HG02588 (cell line): ENCODE measurements at regions not wholly inside any gene's neighbourhood (a gene's known extent, or its start where the extent isn't known, plus 50 kb on each side); places are given as distances from the start of the nearest gene placed in this dataset.
"Not testable (repeated sequence)": the region's sequence is repeated elsewhere in the genome, so short reads cannot be mapped to it uniquely, and the experiment has no call there.

Experiments used
- ATAC-seq: cut with Tn5 transposase; IDR thresholded peaks from one replicate; pipeline ENCODE4 v1.9.1; 2021; ENCODE audit warnings: mild to moderate bottlenecking, moderate library complexity; ENCODE audit not compliant: unreplicated experiment

DNA sequence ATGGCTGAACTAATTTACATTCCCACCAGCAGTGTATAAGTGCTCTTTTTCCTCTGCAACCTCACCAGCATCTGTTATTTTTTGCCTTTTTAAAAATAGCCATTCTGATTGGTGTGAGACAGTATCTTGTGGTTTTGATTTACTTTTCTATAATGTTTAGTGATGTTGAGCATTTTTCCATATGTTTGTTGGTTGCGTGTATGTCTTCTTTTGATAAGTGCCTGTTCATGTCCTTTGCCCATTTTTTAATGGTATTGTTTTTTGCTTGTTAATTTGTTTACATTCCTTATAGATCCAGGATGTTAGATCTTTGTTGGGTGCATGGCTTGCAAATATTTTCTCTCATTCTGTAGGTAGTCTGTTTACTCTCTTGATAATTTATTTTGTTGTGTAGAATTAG lies 169.9 kb downstream of the PRL start:
- no peak for ATAC-seq

DNA sequence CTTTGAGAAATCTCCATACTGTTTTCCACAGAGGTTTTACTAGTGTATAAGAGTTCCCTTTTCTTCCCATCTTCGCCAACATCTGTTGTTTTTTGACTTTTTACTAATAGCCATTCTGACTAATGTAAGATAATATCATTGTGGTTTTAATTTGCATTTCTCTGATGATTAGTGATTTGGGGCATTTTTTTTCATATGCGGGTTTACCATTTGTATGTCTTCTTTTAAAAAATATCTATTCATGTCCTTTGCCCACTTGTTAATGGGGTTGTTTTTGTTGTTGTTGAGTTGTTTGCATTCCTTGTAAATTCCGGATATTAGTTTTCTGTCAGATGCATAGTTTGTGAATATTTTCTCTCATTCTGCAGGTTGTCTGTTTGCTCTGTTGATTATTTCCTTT lies 167.1 kb downstream of the PRL start:
- ATAC-seq, result no peak

DNA sequence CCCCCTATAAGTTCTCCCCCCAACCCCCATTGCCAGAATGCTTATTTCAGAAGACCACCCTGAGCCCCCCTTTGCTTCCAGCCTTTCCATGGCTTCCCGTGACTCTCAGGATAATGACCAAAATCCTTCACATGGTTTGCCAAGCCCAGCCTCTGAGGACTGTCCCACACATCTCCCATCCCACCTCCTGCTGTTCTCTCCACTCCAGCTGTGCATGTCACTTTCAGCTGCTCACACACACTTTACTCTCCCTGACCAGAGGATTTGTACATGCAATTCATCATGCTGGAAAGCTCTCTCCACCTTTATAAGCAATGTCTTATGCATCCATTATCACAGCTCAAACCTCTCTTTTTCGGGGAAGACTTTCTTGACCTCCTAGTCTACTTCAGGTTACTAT lies 164.2 kb downstream of the PRL start:
- ATAC-seq, result no peak

DNA sequence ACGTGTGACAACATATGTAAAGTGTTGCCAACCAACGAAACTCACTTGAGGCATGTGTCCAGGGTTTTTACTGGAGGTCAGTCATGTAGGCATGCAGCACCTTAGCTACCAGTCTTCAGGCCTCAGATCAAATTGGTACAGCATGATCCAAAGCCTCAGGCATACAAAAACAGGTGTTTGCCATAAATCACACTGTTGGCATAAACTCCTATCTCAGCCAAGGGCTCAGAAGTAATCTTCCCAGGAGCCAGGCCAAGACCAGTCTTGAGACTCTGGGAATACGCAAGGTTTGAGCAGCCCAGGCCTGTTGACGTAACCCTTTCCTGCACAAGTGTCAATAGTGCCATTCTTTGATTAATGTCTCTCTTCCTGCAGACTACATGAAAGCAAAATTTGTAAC lies 163.5 kb downstream of the PRL start:
- no peak for ATAC-seq

DNA sequence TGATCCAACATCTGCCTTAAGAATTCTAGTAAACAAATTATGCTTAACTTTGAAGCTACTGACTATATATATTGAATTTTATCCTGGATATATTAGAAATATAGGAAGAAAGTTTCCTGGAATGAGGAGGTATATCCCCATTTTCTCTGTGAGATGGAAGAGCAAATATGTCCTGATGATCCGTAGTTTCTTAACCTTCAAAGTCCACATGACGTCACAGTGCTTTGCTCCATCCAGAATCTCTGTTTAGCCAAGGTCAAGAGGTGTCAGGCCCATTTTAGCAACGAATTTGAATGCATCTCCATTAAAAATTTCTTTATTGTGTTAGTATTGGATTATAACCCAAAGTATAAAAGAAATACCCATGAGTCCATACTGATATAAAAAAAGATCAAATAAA lies 162.5 kb downstream of the PRL start:
- ATAC-seq, result no peak

DNA sequence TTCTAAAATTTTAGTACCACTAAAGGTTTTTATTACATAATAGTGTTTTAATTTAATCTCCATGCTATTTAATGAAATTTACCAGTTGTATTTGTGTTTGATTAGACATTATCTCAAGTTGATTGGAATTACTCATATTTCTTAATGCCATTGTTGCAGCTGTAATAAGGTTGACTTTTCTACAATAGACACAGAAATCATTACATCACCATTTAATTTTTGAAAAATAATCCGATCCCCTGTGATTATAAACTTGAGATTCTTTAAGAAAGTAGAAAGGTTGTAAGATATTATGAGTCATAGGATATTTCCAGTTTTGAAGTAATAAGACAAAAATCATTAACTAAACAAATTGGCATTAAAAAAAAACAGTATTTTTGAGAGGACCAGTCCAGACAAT lies 161.4 kb downstream of the PRL start:
- ATAC-seq, result no peak

DNA sequence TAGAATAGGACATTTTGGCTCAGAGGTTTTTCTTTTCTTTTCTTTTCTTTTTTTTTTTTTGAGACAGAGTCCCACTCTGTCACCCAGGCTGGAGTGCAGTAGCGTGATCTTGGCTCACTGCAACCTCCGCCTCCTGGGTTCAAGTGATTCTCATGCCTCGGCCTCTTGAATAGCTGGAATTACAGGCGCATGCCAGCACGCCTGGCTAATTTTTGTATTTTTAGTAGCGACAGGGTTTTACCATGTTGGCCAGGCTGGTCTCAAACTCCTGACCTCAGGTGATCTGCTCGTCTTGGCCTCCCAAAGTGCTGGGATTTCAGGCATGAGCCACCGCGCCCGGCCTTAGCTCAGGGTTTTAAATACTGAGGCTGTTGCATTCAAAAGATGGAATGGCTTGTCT lies 156.1 kb downstream of the PRL start:
- ATAC-seq, result not testable (repeated sequence)

DNA sequence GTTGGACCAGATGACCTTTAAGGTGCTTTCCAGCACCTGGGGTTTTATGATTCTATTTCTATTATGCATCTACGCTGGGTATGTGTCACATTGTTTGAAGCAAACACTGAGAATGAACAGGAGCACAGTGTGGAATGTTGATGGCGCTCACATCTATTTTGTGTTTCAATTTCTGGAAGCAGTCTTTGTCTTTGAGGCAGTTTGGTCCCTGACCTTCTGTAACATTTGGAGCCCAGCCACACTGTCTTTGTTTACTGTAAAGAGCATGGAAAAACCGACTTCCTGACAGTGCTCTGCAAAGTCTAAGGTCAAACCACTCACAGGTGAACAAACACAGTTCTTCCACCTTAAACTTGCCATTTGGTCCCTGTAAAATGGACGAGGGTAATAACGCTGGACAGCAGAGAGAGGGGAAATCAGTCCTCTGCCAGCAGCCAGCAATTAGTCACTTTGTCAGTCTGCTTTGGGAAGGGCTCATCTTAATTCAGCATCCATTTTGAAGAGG lies 155.5 kb downstream of the PRL start:
- ATAC-seq, result no peak

DNA sequence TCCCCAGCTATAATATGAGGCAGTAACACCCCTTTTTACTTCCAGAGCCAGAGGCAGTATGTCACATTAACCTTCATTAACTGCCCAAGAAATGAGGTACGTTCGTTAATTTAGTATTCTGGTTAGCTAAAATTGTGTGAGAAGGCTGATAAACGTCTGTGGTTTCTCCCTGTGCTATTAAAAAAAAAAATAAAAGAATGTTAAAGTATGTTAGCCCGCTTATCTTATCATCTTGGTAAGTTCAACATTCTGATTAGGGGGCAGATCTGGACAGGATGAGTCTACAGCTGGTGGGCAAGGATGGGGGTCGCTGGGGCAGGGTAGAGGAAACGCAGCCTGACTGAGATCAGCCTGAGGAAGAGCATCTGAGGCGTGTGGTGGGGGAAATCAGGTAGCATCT lies 154.0 kb downstream of the PRL start:
- ATAC-seq, result no peak

DNA sequence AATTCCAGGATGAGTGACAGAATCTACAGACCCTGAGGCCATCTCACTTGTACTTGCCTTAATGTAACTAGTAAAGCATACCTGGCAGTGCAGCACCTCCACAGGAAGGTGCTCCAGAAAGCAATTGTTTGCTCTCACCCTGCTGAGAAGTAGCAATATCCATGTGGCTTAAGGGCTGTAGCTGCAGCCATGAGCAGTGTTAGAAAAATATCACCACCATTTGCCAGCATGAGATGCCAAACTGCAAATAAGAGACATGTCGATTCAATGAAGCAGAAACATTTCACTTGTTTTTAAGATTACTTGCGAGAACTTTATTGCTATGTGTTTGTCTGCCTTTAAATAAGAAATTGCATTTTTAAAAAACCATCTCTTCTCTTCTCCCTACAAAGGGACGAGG lies 151.5 kb downstream of the PRL start:
- ATAC-seq, result no peak

DNA sequence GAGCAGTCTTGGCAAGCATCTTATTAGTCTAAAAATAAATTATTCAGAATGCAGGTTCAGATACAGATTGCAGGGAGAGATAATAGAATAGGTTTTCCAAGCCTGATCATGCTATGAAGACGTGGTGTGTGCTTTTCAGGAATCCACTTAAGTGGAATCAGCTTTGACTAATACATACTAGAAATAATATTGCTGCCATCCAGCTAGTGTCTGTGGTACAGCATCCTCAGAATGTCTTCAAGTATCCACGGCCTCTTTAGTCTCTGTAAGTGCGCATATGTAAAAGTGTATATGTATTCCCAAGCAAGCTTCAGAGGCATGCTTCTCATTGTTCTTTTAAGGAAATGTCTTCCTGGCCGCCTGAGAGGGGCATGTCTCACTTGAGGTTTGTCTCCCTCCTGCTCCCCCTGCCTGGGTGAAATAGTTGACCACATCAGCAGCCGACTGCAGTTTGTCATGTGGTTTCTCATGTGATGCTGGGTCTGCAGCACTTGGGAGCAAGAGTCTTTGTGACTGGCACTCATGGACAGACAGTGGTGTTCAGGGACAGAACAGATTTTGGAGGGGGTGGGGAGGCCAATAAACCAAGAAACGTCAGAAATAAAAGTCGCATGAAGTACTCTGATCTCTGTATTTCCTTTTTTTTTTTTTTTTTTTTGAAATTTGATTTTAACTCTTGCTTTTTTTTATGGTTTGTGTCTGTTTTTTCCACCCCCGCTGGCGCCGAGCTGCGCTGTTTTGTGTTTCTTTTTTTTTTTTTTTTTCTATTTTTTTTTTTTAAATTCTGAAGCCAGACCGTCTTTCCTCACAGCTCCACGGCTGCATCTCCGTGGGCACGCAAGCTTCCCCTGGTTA lies 150.8 kb downstream of the PRL start:
- ATAC-seq, result no peak

DNA sequence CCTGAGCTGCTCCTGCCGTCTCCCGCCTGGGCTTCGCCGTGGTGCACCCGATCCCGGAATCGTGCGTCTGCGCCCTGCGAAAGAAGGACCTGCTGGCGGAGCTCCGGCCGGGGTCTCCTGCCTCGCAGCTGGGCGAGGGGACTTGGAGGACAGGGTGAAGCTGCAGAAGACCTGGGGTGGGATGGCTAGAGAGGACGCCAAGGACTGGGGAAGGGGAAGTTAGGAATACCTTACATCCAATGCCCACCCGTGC lies 150.2 kb downstream of the PRL start:
- no peak for ATAC-seq

DNA sequence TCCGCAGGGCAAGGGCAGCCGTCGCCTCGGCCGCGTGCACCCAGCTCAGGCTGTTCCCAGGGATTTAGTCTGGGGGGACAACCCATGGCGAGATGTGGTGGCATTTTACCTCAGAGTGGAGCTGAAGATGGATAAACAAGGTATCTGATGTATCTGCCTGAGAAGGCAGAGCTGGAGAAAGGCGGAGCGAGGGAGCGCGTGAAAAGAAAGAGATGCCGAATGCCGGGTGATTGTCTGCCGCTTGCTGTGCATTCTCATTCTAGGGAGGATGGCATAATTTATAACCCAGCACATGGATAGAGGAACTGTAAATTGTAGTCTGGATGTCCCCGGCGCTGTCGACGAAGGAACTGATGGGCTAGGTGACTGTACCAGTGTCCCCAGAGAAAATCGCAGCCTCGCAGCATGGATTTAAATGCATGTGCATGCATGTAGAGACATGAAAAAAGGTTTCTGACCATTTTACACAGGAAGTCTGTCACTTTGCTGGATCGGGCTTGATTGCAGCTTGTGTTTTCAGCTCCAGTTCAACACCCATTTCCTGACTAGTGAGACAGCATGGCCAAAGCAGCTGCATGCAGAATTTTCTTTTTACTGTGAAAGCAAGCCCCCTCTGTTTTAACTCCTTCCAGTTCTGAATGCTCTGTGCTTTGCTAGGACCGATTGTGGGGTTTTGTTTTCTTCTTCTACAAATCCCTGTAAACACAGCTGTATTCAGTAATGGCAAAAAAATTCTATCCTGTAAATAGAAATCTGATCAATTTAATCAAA lies 149.7 kb downstream of the PRL start:
- ATAC-seq, result no peak

DNA sequence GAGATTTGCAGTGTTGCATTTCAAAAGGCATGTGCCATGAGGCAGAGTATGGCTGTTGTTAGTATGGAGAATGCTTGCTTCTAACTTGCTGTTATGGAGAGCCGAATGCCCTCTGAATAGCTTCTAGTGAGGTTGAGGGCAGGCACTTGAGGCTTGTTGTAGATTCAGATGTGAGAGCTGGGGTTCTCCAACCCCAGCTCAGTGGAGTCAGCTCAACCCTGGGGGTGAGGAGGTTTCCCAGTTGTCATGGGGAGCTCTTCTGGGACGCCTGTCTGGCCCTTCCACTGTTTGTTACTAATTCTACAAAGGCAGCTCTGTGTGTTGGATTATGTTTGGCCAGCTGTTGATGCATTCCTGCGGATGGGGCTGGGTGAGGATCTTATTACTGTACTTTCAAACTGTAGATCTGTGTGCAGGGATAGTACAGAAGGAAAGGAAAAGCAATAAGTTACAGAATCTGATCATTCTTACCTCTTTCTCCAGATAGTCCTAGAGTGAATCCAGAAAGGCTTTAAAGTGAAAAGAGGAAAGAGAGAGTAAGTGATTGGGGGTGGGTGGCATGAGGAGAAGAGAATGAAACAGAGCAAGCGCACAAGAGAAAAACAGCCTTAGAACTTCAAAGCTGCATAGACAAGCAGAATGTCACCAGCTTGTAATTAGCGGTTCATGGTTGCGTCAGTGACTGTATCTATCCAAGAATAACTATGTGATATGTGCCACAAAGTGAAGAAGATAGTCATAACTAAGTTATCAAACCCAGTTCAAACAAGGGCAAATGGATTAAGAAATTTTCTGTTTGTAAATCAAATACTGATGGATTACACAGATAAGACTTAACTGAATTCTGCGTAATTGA lies 148.7 kb downstream of the PRL start:
- ATAC-seq, result no peak

DNA sequence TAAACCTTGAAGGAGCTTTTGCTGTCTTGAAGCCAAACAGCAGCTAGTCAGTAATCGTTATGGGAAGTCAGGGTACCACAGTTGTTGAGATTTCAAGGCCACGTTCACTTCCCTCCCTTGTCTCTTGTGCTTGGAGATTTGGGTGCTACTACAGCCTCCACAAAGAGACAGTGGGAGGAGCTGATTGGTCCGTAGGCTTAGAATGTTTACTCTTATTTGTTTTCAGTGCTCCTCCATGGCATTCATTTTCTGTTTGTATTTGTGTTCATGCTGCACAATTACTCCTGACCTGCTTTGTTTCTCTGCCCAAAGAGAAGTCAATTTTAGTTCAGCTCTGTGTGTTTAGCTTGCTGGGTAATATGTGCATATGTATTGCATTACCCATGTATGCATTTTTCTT lies 147.7 kb downstream of the PRL start:
- no peak for ATAC-seq

DNA sequence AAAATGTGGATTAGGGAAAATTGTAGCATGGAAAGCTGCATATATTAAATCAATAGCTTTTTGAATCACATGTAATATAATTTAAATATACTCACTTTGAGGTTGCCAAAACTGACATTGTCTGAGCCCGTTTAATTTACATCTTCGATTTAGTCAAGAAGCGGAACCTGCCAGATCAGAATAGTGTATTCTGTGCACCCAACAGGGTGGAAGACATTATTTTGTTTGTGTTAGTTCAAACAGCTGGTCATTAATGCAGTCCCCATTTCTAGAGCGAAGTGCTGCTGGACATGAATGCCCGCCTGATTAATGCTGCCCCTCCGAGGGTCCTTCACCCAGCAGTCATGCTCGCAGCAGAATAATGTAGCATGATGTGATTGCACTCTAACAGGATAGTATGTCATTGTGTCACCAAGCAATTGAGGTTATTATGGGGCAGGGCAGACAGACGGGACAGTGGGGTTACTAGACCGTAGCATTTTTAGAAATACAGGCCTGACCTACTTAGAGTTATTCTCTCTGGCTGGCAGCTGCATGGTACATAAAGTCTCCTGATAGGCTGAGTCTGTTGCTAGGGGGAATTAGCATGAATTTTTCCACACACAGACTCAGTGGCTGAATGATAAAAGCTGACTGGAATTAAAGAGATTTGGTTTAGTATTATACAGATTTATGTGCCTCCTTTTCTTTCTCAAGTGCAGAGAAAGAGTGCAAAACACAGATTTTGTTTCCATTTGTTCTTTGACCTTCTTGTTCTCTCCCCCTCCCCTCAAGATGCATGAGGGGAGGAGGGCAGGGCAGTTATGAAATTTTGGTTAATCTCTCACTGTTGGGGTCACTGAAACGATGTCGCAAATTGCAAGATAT lies 147.1 kb downstream of the PRL start:
- ATAC-seq, result no peak

DNA sequence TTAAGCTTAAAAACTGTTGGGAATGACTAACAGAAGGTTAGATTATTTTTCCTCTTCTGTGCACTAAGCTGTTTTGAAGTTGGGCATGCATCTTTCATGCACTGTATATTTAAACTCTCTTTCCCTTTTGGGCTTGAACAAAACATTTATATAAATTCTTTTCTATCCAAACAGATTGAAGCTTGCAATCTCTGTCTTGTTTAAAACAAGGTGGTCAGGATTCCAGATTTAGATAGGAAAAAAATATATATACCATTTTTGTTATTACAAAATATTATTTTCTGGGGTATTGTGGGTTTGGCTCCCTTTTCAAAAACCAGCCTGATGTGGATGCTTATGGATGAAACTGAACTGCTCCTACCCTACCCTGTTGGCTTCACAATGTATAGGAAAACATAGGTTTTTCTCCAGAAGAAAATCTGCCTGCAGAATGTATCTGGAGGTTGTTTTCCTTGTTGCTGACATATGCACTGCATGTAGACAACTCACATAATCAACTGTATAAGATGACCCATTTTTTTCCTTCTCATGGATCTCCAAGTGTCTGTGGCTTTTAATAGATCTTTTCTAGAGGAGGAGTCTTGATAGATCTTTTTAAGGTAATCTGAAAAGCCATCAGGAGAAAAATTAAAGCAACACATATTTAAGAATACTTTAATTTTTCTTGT lies 146.3 kb downstream of the PRL start:
- no peak for ATAC-seq

DNA sequence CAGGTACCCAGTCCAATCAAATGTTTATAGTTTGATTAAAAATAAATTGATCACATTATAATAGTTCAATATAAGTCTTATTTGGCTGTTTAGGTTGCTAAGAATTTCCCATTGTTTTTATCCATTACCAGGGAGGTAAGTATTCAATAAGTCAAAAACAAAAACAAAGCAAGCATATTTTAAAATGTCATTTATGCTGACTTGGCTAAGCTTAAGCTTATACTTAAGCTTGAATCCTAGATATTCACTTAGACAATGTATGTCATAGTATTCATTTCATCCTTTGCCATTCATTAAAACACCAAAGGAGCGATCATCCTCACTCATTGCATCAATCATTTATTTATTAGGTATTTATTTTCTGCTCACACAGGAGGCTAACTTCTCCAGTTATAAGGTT lies 144.9 kb downstream of the PRL start:
- ATAC-seq, result no peak

DNA sequence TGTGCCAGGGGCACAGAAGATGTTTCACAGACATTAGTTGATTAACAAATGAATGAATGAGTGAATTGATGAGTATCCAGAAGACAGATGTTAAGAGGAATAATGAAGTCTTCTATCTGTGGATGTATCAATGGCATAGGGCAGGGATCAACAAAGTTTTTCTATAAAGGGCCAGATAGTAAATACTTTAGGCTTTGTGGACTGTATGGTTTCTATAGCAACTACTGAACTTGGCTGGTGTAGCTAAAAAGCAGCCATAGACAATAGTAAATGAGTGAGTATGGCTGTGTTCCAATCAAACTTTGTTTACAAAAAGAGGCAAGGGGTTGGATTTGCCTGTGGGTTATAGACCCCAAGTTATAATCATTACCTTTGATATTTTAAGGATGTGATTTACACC lies 144.0 kb downstream of the PRL start:
- ATAC-seq, result no peak
